H1 (cell line): ENCODE measurements at regions not wholly inside any gene's neighbourhood (a gene's known extent, or its start where the extent isn't known, plus 50 kb on each side); places are given as distances from the start of the nearest gene placed in this dataset.

ENCODE experiments used
- CTCF ChIA-PET: fragments of 300-600 bp; sonication (Branson Sonifier 250); formaldehyde crosslinking; loops from one replicate; lab custom pipeline; 2021; ENCODE audit not compliant: partially characterized antibody; lab: Charles Lee
- POLR2A ChIA-PET: fragments of 300-600 bp; sonication (Branson Sonifier 250); formaldehyde crosslinking; loops from one replicate; lab custom pipeline; 2021; ENCODE audit warnings: inconsistent platforms; ENCODE audit not compliant: partially characterized antibody; lab: Charles Lee
- DNase-seq, 2 experiments: peaks; one replicate each; pipeline versions ENCODE4 v3.0.0 to v3.0.0-alpha.2; 2010 to 2022; ENCODE audit warnings: low spot score in 2 of 2, low read depth in 1 of 2, mixed read lengths in 1 of 2
- FAIRE-seq: peaks from 2 replicates; lab custom pipeline; 2011; peaks lifted over from hg19 to GRCh38; lab: Jason Lieb, UNC
- H2AFZ ChIP-seq: 2 replicates; pipeline ENCODE4 v1.8.1; 2012; ENCODE audit warnings: low read length, inconsistent platforms
- H2AK5ac ChIP-seq: 2 replicates; pipeline ENCODE4 v1.6.1; 2013; ENCODE audit warnings: low read depth, low read length
- H2BK120ac ChIP-seq: replicated peaks from 2 replicates; pipeline ENCODE3; 2013; ENCODE audit warnings: low read depth, low read length, inconsistent platforms
- H2BK12ac ChIP-seq: 2 replicates; pipeline ENCODE4 v1.6.1; 2013; ENCODE audit warnings: low read depth, low read length
- H2BK15ac ChIP-seq: 2 replicates; pipeline ENCODE4 v1.6.1; 2013; ENCODE audit warnings: low read length
- H2BK20ac ChIP-seq: 2 replicates; pipeline ENCODE4 v1.6.1; 2013; ENCODE audit warnings: low read length
- H2BK5ac ChIP-seq: 2 replicates; pipeline ENCODE4 v1.6.1; 2013; ENCODE audit warnings: low read depth, low read length
- H3K14ac ChIP-seq: 2 replicates; pipeline ENCODE4 v1.6.1; 2013; ENCODE audit warnings: inconsistent platforms; ENCODE audit not compliant: insufficient read length
- H3K18ac ChIP-seq: 2 replicates; pipeline ENCODE4 v1.6.1; 2013; ENCODE audit warnings: low read length; ENCODE audit errors: extremely low read depth
- H3K23ac ChIP-seq: 2 replicates; pipeline ENCODE4 v1.6.1; 2013; ENCODE audit warnings: inconsistent platforms; ENCODE audit not compliant: insufficient read length
- H3K23me2 ChIP-seq: 2 replicates; pipeline ENCODE4 v1.6.1; 2013; ENCODE audit warnings: low read depth, low read length
- H3K27ac ChIP-seq: 2 replicates; pipeline ENCODE4 v1.6.1; 2011; ENCODE audit warnings: low read depth, low read length, inconsistent platforms
- H3K27me3 ChIP-seq, 4 experiments: replicated peaks in 1 of 4; 1 replicate in 1 of 4; 2 replicates in 3 of 4; pipeline versions ENCODE4 v1.6.1 to v1.8.1; 2011 to 2013; ENCODE audit warnings: low read length in 3 of 4, mild to moderate bottlenecking in 3 of 4, inconsistent platforms in 2 of 4, mixed read lengths in 2 of 4, moderate library complexity in 1 of 4; ENCODE audit not compliant: control insufficient read depth in 3 of 4, insufficient read depth in 3 of 4; ENCODE audit errors: extremely low read depth in 1 of 4
- H3K36me3 ChIP-seq, 4 experiments: 2 replicates each; pipeline versions ENCODE4 v1.6.1 to v1.8.1; 2011 to 2013; ENCODE audit warnings: mild to moderate bottlenecking in 4 of 4, low read length in 3 of 4, moderate library complexity in 2 of 4, control low read depth in 1 of 4, inconsistent platforms in 1 of 4; ENCODE audit not compliant: insufficient read depth in 4 of 4, control insufficient read depth in 2 of 4
- H3K4ac ChIP-seq: replicated peaks from 2 replicates; pipeline ENCODE3; 2013; ENCODE audit warnings: low read length, low read depth, mixed read lengths, inconsistent platforms; ENCODE audit not compliant: insufficient read length
- H3K4me1 ChIP-seq, 4 experiments: replicated peaks in 1 of 4; 1 replicate in 1 of 4; 2 replicates in 3 of 4; pipeline versions ENCODE4 v1.6.1 to v1.8.1; 2011 to 2013; ENCODE audit warnings: low read length in 3 of 4, inconsistent platforms in 2 of 4, mixed read lengths in 1 of 4; ENCODE audit not compliant: insufficient read depth in 4 of 4, control insufficient read depth in 3 of 4
- H3K4me2 ChIP-seq, 2 experiments: 2 replicates each; pipeline versions ENCODE4 v1.6.1 to v1.8.1; 2011 to 2013; ENCODE audit warnings: low read depth in 2 of 2, low read length in 2 of 2, control low read depth in 1 of 2, inconsistent platforms in 1 of 2, mild to moderate bottlenecking in 1 of 2; ENCODE audit not compliant: insufficient read depth in 1 of 2
- H3K4me3 ChIP-seq, 4 experiments: fragments of 200-600, 300-600 bp in 1 of 4; sonication (generic), shearing (Covaris generic), sonication (Bioruptor Twin) in 1 of 4; 2 replicates each; pipeline versions ENCODE4 v1.5.1 to v1.8.1; 2011 to 2016; ENCODE audit warnings: low read length in 4 of 4, low read depth in 3 of 4, control low read depth in 2 of 4, inconsistent platforms in 2 of 4, mild to moderate bottlenecking in 2 of 4, mixed read lengths in 1 of 4, moderate library complexity in 1 of 4; ENCODE audit not compliant: insufficient read depth in 2 of 4; ENCODE audit errors: extremely low read depth in 1 of 4
- H3K56ac ChIP-seq: replicated peaks from 2 replicates; pipeline ENCODE3; 2013; ENCODE audit warnings: low read depth, mild to moderate bottlenecking, mixed read lengths, low read length, inconsistent platforms; ENCODE audit not compliant: insufficient read length
- H3K79me1 ChIP-seq: 2 replicates; pipeline ENCODE4 v1.6.1; 2013; ENCODE audit warnings: low read depth, low read length, control low read depth
- H3K79me2 ChIP-seq, 2 experiments: 2 replicates each; pipeline versions ENCODE4 v1.6.1 to v1.8.1; 2012 to 2013; ENCODE audit warnings: low read length in 2 of 2, mild to moderate bottlenecking in 2 of 2, inconsistent platforms in 1 of 2; ENCODE audit not compliant: insufficient read depth in 2 of 2, control insufficient read depth in 1 of 2
- H3K9ac ChIP-seq, 4 experiments: replicated peaks in 1 of 4; 1 replicate in 1 of 4; 2 replicates in 3 of 4; pipeline versions ENCODE4 v1.6.1 to v1.8.1; 2011 to 2013; ENCODE audit warnings: low read depth in 3 of 4, low read length in 3 of 4, control low read depth in 2 of 4, mild to moderate bottlenecking in 2 of 4, moderate library complexity in 2 of 4, inconsistent platforms in 1 of 4; ENCODE audit errors: extremely low read depth in 1 of 4
- H3K9me3 ChIP-seq, 2 experiments: 2 replicates each; pipeline versions ENCODE4 v1.6.1 to v1.8.1; 2012 to 2013; ENCODE audit warnings: mild to moderate bottlenecking in 2 of 2, moderate library complexity in 2 of 2, control low read depth in 1 of 2, inconsistent platforms in 1 of 2, low read depth in 1 of 2, low read length in 1 of 2, mixed read lengths in 1 of 2; ENCODE audit not compliant: insufficient read depth in 2 of 2
- H4K20me1 ChIP-seq, 2 experiments: replicated peaks in 1 of 2; 2 replicates each; pipeline versions ENCODE3 to v1.8.1; 2011 to 2013; ENCODE audit warnings: inconsistent platforms in 2 of 2, low read length in 2 of 2, mild to moderate bottlenecking in 1 of 2; ENCODE audit not compliant: insufficient read depth in 2 of 2, control insufficient read depth in 1 of 2
- H4K5ac ChIP-seq: 2 replicates; pipeline ENCODE4 v1.6.1; 2013; ENCODE audit warnings: low read length, low read depth, mixed read lengths, inconsistent platforms; ENCODE audit not compliant: insufficient read length
- H4K8ac ChIP-seq: 2 replicates; pipeline ENCODE4 v1.8.0; 2013; ENCODE audit warnings: mild to moderate bottlenecking, moderate library complexity, low read length, inconsistent platforms; ENCODE audit not compliant: insufficient read depth; ENCODE audit errors: extremely low read depth
- H4K91ac ChIP-seq: replicated peaks from 2 replicates; pipeline ENCODE3; 2013; ENCODE audit warnings: low read length, mixed read lengths, inconsistent platforms; ENCODE audit not compliant: insufficient read length
- ASH2L ChIP-seq: fragments of 200-600, 300-600 bp; sonication (generic); IDR thresholded peaks from one replicate; pipeline ENCODE4 v1.7.1; 2017; ENCODE audit warnings: low read length
- CEBPB ChIP-seq: IDR thresholded peaks from 2 replicates; pipeline ENCODE4 v1.6.1; 2012; ENCODE audit warnings: low read depth, low read length
- EP300 ChIP-seq, 2 experiments: IDR thresholded peaks; 1 replicate in 1 of 2; 2 replicates in 1 of 2; pipeline ENCODE4 v1.6.1; 2011 to 2012; ENCODE audit warnings: low read depth in 2 of 2, low read length in 2 of 2, mild to moderate bottlenecking in 2 of 2, borderline replicate concordance in 1 of 2, inconsistent platforms in 1 of 2, moderate library complexity in 1 of 2
- FOSL1 ChIP-seq: IDR thresholded peaks from 2 replicates; pipeline ENCODE4 v1.6.1; 2011; ENCODE audit warnings: mild to moderate bottlenecking, low read depth, low read length, moderate library complexity; ENCODE audit not compliant: insufficient read depth
- JUN ChIP-seq: IDR thresholded peaks from 2 replicates; pipeline ENCODE4 v1.6.1; 2011; ENCODE audit warnings: low read depth, mild to moderate bottlenecking, improper control_type of control experiment, low read length
- KDM4A ChIP-seq: IDR thresholded peaks from one replicate; pipeline ENCODE4 v1.7.1; 2012; ENCODE audit warnings: low read depth, mild to moderate bottlenecking, moderate library complexity, low read length, inconsistent platforms; ENCODE audit not compliant: severe bottlenecking
- MAFK ChIP-seq: IDR thresholded peaks from 2 replicates; pipeline ENCODE4 v1.6.1; 2012; ENCODE audit warnings: low read depth, mild to moderate bottlenecking, improper control_type of control experiment, low read length
- MAX ChIP-seq: IDR thresholded peaks from 2 replicates; pipeline ENCODE4 v1.6.1; 2012; ENCODE audit warnings: inconsistent platforms
- RFX5 ChIP-seq: IDR thresholded peaks from 2 replicates; pipeline ENCODE4 v1.6.1; 2011; ENCODE audit warnings: low read depth, low read length, improper control_type of control experiment, borderline replicate concordance
- SIX5 ChIP-seq: IDR thresholded peaks from 2 replicates; pipeline ENCODE4 v1.6.1; 2011; ENCODE audit warnings: mild to moderate bottlenecking, low read depth, low read length
- SP1 ChIP-seq: IDR thresholded peaks from 2 replicates; pipeline ENCODE4 v1.6.1; 2011; ENCODE audit warnings: low read depth, low read length
- SUZ12 ChIP-seq: fragments of 200-600 bp; sonication (generic); IDR thresholded peaks from 2 replicates; pipeline ENCODE4 v1.6.1; 2012; ENCODE audit warnings: mild to moderate bottlenecking, inconsistent platforms, low read length, moderate library complexity, mixed read lengths
- TAF7 ChIP-seq: optimal IDR thresholded peaks from 2 replicates; pipeline ENCODE3; 2011; ENCODE audit warnings: low read depth, mild to moderate bottlenecking, inconsistent platforms, low read length, moderate library complexity, borderline replicate concordance
- TCF12 ChIP-seq: IDR thresholded peaks from 2 replicates; pipeline ENCODE4 v1.6.1; 2011; ENCODE audit warnings: low read depth, mild to moderate bottlenecking, low read length
- ZNF274 ChIP-seq: IDR thresholded peaks from 2 replicates; pipeline ENCODE4 v1.7.0; 2012; ENCODE audit warnings: low read length, borderline replicate concordance; ENCODE audit errors: extremely low read depth
- WGBS, 2 experiments: shearing (Covaris generic) in 1 of 2; methylation state at CpG; one replicate each; pipeline versions ENCODE4 v1.1.6 to v1.1.7; 2013 to 2015; ENCODE audit warnings: low lambda C conversion rate in 2 of 2, mixed read lengths in 2 of 2, inconsistent platforms in 1 of 2, low coverage in 1 of 2, missing lambda C conversion rate in 1 of 2; ENCODE audit not compliant: insufficient replicate concordance in 2 of 2, insufficient coverage in 1 of 2, insufficient read length in 1 of 2; ENCODE audit errors: extremely low coverage in 1 of 2, missing lambda C conversion rate in 1 of 2; 5-methylcytosine and 5-hydroxymethylcytosine counted together

- Histone ChIP-seq H3K79me1 (no peaks in the 10 kb centered on the region), H3K9ac (no peak overlapping the region), H4K8ac (no peak overlapping the region), H4K20me1 (peaks cover 0 to 1% of the 10 kb centered on the region in 2 experiments), H2BK5ac (no peak overlapping the region), H2BK20ac (no peak overlapping the region), H4K5ac (no peak overlapping the region), H4K91ac (no peak overlapping the region), H3K23ac (no peak overlapping the region), H3K27ac (no peak overlapping the region), H2AFZ (no peak overlapping the region), H3K23me2 (peaks cover 7% of the 10 kb centered on the region; the same call in 1 of the 2 replicates), H2BK12ac (no peak overlapping the region), H3K4me3 (no peak overlapping the region), H3K4ac (no peak overlapping the region), H3K4me1 (no peaks in the 10 kb centered on the region), H3K18ac (no peak overlapping the region), H2BK15ac (no peak overlapping the region), H3K56ac (no peak overlapping the region), H3K27me3 (no peaks in the 10 kb centered on the region), H3K14ac (no peak overlapping the region), H2BK120ac (no peak overlapping the region), H3K9me3 (peaks cover 0 to 3% of the 10 kb centered on the region in 2 experiments; a peak in 2 of 4 replicates), H3K79me2 (no peaks in the 10 kb centered on the region), H2AK5ac (no peak overlapping the region), H3K4me2 (no peak overlapping the region), H3K36me3 (no peaks in the 10 kb centered on the region)
- ChIA-PET CTCF (interaction anchor here (0.7 to 1.6 kb wide), 4 partner anchors 14 to 55 kb away, joined by 3 to 4 read pairs (median 3); partner anchors contain the start of gene COG2), POLR2A (no interaction called here)
- DNase-seq (no peak), FAIRE-seq (no peak)
- WGBS, 2 experiments: 91% methylated on average over 3 of the region's 3 CpGs; no CpG with 5 or more reads in 1 of the 2 experiments
- no peak for TF ChIP-seq ZNF274
- TF ChIP-seq SIX5: no peak
- TF ChIP-seq FOSL1: no peak
- TF ChIP-seq TAF7: no peak
- no peak for TF ChIP-seq CEBPB
- TF ChIP-seq SUZ12: no peak
- no peak for TF ChIP-seq TCF12
- TF ChIP-seq KDM4A: no peak
- no peak for TF ChIP-seq ASH2L
- TF ChIP-seq SP1: no peak
- no peak for TF ChIP-seq MAX
- TF ChIP-seq RFX5: no peak
- TF ChIP-seq MAFK: no peak
- no peak for TF ChIP-seq EP300 (IDR thresholded peaks at IDR 0.05; ENCODE audit: borderline replicate concordance in 1 of 2, low read depth in 2 of 2, low read length in 2 of 2)
- no peak for TF ChIP-seq JUN
Measured at GRCh38 chr1:230587061-230587460, 55.2 kb upstream of the COG2 start.
